OCI-LY7 (cell line): ENCODE measurements at regions not wholly inside any gene's neighbourhood (a gene's known extent, or its start where the extent isn't known, plus 50 kb on each side); places are given as distances from the start of the nearest gene placed in this dataset.

Experiments used
- CTCF ChIP-seq: fragments of 200-600 bp; sonication (generic); conservative IDR thresholded peaks from 2 replicates; pipeline ENCODE4 v1.5.1; 2014; ENCODE audit warnings: mild to moderate bottlenecking, antibody characterized with exemption, low read length, moderate library complexity, mixed read lengths
- EZH2phosphoT487 ChIP-seq: fragments of 200-600 bp; sonication (generic); IDR thresholded peaks from 2 replicates; pipeline ENCODE4 v1.6.1; 2018; ENCODE audit warnings: low read depth, borderline replicate concordance, mild to moderate bottlenecking, mixed run types, antibody characterized with exemption, low read length, moderate library complexity, mixed read lengths

- no peak for TF ChIP-seq CTCF
- TF ChIP-seq EZH2phosphoT487, result no peak
These were observed 99.6 kb upstream of the FBXO28 start for GRCh38 chr1:224014330-224014649.
